ENCODE measurements at regions not wholly inside any gene's neighbourhood (a gene's known extent, or its start where the extent isn't known, plus 50 kb on each side); places are given as distances from the start of the nearest gene placed in this dataset.

DNA sequence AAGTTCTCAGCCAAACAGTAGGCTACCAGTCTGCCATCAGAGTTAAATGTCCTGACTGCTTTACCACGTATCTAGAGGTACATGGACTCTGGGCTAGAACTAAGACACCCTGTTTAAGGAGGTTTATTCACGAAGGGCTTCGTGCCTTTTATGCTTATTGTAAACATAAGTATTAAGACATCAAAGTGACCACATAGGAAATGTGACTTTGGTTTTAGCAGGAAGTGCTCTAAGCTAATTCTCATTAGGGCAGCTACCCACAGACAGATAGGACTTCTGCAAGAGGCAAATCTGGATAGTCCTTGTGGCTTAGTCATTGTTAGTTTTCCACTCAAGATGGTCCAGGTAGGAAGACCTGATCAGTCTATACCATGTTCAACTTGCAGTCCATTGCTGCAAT lies 233.3 kb upstream of the MGAT5 start:
- TF ChIP-seq, protein P1, sequence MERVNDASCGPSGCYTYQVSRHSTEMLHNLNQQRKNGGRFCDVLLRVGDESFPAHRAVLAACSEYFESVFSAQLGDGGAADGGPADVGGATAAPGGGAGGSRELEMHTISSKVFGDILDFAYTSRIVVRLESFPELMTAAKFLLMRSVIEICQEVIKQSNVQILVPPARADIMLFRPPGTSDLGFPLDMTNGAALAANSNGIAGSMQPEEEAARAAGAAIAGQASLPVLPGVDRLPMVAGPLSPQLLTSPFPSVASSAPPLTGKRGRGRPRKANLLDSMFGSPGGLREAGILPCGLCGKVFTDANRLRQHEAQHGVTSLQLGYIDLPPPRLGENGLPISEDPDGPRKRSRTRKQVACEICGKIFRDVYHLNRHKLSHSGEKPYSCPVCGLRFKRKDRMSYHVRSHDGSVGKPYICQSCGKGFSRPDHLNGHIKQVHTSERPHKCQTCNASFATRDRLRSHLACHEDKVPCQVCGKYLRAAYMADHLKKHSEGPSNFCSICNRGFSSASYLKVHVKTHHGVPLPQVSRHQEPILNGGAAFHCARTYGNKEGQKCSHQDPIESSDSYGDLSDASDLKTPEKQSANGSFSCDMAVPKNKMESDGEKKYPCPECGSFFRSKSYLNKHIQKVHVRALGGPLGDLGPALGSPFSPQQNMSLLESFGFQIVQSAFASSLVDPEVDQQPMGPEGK (CRISPR knock-in tag; IDR thresholded peaks at IDR 0.05; ENCODE audit: borderline replicate concordance) = no peak
- TF ChIP-seq ZNF565 (CRISPR knock-in tag; conservative IDR thresholded peaks at IDR 0.05; ENCODE audit: low read depth) (no peak), ARNTL (CRISPR knock-in tag; IDR thresholded peaks at IDR 0.05; ENCODE audit: borderline replicate concordance, low read depth) (no peak), ZFP3 (CRISPR knock-in tag; IDR thresholded peaks at IDR 0.05) (no peak), ISL1 (CRISPR knock-in tag; IDR thresholded peaks at IDR 0.05) (no peak), ZFP30 (CRISPR knock-in tag; IDR thresholded peaks at IDR 0.05) (no peak), ZC3H10 (CRISPR knock-in tag; IDR thresholded peaks at IDR 0.05) (no peak), BACH2 (CRISPR knock-in tag; IDR thresholded peaks at IDR 0.05; ENCODE audit: borderline replicate concordance) (no peak), ESRRG (CRISPR knock-in tag; IDR thresholded peaks at IDR 0.05) (no peak), ZNF8 (CRISPR knock-in tag; IDR thresholded peaks at IDR 0.05) (no peak)
- TF ChIP-seq, protein P2, sequence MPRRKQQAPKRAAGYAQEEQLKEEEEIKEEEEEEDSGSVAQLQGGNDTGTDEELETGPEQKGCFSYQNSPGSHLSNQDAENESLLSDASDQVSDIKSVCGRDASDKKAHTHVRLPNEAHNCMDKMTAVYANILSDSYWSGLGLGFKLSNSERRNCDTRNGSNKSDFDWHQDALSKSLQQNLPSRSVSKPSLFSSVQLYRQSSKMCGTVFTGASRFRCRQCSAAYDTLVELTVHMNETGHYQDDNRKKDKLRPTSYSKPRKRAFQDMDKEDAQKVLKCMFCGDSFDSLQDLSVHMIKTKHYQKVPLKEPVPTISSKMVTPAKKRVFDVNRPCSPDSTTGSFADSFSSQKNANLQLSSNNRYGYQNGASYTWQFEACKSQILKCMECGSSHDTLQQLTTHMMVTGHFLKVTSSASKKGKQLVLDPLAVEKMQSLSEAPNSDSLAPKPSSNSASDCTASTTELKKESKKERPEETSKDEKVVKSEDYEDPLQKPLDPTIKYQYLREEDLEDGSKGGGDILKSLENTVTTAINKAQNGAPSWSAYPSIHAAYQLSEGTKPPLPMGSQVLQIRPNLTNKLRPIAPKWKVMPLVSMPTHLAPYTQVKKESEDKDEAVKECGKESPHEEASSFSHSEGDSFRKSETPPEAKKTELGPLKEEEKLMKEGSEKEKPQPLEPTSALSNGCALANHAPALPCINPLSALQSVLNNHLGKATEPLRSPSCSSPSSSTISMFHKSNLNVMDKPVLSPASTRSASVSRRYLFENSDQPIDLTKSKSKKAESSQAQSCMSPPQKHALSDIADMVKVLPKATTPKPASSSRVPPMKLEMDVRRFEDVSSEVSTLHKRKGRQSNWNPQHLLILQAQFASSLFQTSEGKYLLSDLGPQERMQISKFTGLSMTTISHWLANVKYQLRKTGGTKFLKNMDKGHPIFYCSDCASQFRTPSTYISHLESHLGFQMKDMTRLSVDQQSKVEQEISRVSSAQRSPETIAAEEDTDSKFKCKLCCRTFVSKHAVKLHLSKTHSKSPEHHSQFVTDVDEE (CRISPR knock-in tag; IDR thresholded peaks at IDR 0.05) = no peak

Measured in SK-N-SH treated with all-trans-retinoic acid at 6 μM for 48 hours (cell line).